GM19372 (cell line): ENCODE measurements at regions not wholly inside any gene's neighbourhood (a gene's known extent, or its start where the extent isn't known, plus 50 kb on each side); places are given as distances from the start of the nearest gene placed in this dataset.
"Not testable (repeated sequence)": the region's sequence is repeated elsewhere in the genome, so short reads cannot be mapped to it uniquely, and the experiment has no call there.

Experiments used
- ATAC-seq: cut with Tn5 transposase; IDR thresholded peaks from one replicate; pipeline ENCODE4 v1.9.1; 2021; ENCODE audit warnings: mild to moderate bottlenecking, low read depth, moderate library complexity; ENCODE audit not compliant: unreplicated experiment

DNA sequence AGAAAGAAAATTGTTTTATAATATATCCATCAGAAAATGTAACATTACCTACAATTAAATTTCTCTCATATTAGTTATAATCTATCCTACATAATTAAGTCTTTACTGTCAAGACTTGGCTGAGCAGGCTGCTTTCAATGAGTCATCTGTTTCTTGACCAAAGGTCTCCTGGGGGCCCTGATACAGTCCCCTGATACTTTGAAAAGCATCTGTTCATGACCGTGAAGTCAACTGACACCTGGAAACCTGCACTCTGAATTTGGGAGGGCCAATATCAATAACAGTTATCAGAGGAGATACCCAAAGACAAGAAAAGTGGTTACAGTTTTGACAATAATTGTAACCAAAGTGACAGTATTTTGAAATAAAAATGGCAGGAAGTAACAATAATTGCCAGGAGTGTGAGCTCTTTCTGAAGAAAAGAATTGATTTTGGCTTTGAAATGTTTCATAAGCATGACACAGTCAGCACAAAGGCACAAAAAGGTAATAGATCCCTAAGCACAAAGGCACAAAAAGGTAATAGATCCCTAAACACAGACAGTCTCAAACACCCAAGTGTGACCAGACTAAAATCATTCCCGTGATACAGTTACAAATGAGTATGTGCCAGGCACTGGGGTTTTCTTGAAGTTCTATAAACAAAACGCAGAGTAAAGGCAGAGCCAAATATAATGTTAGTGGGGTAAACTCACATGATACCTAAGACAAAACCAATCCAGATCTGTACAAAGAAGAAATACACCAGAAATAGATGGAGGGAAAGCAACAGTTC is 260.7 kb downstream of the PLOD2 start:
- ATAC-seq, result no peak

DNA sequence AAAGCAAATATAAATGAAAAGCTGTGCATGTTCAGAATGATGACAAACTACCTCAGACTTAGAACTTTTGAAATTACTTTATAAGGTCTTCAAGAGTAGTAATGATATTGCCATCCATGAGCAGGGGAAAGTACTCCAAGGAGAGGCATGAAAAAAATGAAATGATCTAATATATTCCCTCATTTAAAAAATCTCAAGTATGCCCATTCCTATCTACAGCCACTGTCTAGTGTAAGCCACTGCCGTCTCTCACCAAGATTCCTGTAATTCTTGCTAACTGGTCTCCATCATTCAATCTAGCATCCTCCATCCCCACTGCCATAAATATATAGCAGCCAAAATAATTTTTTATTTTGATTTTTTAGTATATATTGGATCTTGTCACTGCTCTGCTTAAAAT is 258.8 kb downstream of the PLOD2 start:
- no peak for ATAC-seq

GRCh38 chr3:145903472-145904013 is 257.4 kb downstream of the PLOD2 start:
- no peak for ATAC-seq

DNA sequence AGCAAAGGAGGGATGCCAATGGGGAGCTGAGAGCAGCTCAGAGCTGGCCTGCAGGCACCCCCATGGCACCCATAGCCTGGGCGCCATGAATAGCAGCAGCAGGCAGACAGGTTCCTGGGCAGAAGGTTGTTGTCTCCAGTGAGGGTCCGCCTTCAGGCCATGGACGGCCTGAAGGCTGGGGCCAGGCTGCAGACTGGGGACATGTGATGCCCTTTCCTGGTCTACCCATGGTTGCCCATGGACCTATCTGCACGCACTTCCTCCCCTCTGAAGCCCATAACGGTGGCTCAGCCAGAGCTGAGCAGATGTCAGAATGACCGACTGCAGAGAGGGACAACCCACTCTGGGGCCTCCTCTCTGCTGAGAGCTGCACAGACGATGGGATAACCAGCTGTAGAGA is 256.8 kb downstream of the PLOD2 start:
- ATAC-seq, result no peak

DNA sequence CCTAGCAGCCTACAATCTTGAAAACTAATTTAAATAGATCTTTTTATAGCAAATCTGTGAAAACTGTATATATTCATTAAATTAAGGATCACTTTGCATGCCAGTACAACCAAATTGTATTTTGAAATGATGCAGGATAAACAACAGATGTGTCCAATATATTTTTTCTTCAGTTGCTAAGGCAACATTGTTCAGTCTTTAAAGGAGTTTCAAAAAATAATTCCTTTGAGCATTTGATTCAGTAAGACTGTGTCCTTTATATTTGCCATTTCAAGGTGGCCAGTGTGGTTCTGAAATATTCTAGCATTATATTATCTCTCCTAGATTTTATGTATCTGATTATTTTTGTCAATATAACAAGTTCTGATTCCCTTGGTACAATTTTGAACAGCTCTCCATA is 254.7 kb downstream of the PLOD2 start:
- no peak for ATAC-seq

DNA sequence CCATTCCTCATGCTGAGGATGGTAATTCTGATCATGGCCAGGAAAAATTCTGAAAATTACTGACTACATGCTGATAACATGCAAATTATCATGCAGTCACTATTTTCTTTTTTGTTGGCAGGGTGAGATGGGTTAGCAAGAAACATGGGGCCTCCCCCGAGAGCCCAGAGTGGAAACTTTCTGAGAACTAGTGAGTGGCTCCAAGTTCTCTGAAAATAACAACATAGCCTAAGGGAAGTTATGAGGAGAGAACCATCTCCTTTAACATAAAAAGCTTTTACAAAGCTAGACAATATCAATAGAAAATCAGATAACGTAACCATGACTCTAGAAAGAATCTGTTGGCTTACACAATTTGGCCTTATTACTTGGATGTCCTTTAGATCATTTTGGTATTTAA is 254.2 kb downstream of the PLOD2 start:
- no peak for ATAC-seq

DNA sequence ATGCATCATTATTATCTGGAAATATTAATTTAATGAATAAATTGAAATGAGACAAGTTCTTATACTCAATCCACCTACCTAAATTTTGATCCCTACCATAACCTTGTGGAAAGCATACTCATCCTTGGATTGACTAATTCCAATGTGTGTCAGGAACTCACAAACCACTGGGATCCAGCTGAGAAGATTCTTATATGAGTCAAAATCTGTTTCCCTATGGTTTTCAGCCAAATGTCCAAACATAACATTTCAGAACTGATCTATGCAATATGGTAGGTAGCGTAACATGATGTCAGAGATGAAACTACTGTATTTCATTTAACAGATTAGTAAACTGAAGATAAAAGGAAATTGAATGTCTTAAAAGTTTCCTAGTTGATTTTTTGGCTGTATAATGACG is 250.0 kb downstream of the PLOD2 start:
- no peak for ATAC-seq

GRCh38 chr3:145915787-145916186 is 245.2 kb downstream of the PLOD2 start:
- no peak for ATAC-seq

DNA sequence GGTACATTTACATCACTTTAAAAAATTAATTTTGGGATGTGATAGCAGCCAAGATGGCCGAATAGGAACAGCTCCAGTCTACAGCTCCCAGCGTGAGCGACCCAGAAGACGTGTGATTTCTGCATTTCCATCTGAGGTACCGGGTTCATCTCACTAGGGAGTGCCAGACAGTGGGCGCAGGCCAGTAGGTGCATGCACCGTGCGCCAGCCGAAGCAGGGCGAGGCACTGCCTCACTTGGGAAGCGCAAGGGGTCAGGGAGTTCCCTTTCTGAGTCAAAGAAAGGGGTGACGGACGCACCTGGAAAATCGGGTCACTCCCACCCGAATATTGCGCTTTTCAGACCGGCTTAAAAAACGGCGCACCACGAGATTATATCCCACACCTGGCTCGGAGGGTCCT is 233.2 kb downstream of the PLOD2 start:
- ATAC-seq, result not testable (repeated sequence)

- no peak for ATAC-seq
Observed at GRCh38 chr3:145936971-145937370, 224.0 kb downstream of the PLOD2 start.

GRCh38 chr3:145939431-145939830 is 221.6 kb downstream of the PLOD2 start:
- ATAC-seq, result no peak

- ATAC-seq, result no peak
Observed at GRCh38 chr3:145942052-145942451, 218.9 kb downstream of the PLOD2 start.

GRCh38 chr3:145943952-145944351 is 217.0 kb downstream of the PLOD2 start:
- ATAC-seq, result no peak

- ATAC-seq, result no peak
Observed at GRCh38 chr3:145951441-145951840, 209.5 kb downstream of the PLOD2 start.

DNA sequence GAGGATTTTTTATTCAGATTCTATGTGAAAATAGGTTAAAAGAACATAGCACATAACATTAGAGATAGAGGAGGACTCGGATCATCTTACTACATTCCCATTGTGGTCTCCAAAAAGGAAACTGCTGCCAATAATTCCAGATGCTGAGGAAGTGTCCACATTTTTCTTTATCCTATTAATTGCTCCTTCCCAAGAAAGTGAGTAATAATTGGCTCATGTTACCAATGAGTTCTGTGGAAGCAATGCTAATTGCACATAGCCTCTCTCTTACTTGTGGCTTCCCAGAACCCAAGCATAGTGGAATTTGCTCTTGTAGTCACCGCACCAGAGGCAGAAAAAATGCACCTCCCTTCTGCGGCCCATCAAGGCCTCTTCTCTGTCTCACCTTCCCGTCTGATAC is 208.4 kb downstream of the PLOD2 start:
- no peak for ATAC-seq

DNA sequence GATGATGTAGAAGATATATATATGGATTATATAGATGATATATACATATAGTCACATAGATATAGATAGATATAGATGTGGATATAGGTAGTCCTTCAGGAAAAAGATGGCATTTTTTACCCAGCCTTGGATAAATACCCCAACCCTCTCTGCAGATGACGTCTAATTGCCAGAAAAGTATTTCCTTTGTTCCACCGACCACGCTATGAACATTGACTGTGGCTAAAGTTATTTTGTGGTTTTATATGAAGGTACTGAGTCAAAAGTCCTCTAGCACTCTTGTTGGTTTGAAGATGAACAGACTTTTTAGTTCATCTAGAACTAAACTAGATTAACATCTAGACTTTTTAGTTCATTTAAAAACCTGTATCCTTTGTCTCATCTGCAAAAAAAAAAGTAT is 207.7 kb downstream of the PLOD2 start:
- no peak for ATAC-seq

- no peak for ATAC-seq
Observed at GRCh38 chr3:145959457-145960088, 201.4 kb downstream of the PLOD2 start.

DNA sequence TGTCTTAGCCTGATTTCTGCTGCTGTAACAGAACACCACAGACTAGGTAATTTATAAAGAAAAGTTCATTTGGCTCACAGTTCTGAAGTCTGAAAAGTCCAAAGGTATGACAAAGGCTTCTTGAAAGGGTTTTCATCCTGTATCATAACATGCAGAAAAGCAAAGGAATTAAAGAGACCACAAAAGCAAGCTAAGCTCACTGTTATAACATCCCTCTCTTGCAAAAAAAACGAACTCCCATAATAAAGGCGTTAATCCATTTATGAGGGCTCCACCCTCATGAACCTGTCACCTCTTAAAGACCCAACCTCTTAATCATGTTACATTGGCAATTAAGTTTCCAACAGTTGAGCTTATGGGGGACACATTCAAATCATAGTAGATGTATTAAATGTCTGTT is 197.9 kb downstream of the PLOD2 start:
- no peak for ATAC-seq

GRCh38 chr3:145967043-145967442 is 193.9 kb downstream of the PLOD2 start:
- ATAC-seq, result no peak

DNA sequence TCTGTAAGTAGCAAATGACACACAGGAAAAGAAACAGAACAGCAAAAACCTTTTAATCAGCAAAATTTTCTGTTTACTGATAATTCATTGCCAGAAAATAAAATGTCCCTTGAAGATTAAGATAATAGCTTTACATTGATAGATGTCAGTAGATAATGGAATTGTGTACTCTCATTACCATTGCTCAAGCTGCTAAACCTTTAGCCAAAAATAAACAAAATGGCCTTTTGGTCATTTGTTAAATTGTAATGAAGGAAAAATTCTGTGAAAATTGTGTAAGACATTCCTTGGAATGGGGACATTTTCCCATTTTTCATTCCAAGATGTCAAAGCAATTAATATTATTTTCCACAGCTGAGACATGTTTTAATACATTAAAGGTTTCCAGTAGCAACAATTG is 189.8 kb downstream of the PLOD2 start:
- ATAC-seq, result no peak

GRCh38 chr3:145972851-145973250 is 188.1 kb downstream of the PLOD2 start:
- ATAC-seq, result no peak

GRCh38 chr3:145981056-145981455 is 179.9 kb downstream of the PLOD2 start:
- ATAC-seq, result no peak
